D721Med (cell line): ENCODE measurements at regions not wholly inside any gene's neighbourhood (a gene's known extent, or its start where the extent isn't known, plus 50 kb on each side); places are given as distances from the start of the nearest gene placed in this dataset.

ENCODE experiments used
- DNase-seq: peaks from one replicate; pipeline ENCODE4 v3.0.0; 2011; ENCODE audit warnings: low spot score; ENCODE audit not compliant: insufficient read length
- FAIRE-seq: peaks from 2 replicates; lab custom pipeline; 2011; peaks lifted over from hg19 to GRCh38; lab: Jason Lieb, UNC
- TF ChIP-seq, protein P1 (sequence below): IDR thresholded peaks from 2 replicates; pipeline ENCODE4 v1.5.1; 2012; ENCODE audit warnings: mild to moderate bottlenecking, control low read depth; ENCODE audit not compliant: insufficient read depth; ENCODE audit errors: missing control alignments

DNA sequence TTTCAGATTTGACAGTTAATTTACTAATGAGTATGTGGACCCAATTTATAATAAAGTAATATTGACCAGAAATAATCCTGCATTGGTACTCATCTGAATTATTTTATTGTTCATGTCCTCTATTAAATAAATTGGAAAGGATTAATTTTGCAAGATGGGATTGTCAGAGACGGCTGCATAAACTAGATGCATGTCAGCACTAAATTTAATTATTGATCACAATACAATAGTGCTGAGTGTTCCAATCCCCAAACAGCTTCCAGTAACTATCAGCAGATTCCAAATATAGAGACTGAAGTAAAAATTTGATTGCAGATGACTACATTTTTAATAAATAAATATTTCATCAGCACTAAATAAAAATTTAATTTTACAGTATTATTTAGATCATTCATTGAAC, 387.2 kb downstream of the GRB14 start:
- TF ChIP-seq, protein P1, sequence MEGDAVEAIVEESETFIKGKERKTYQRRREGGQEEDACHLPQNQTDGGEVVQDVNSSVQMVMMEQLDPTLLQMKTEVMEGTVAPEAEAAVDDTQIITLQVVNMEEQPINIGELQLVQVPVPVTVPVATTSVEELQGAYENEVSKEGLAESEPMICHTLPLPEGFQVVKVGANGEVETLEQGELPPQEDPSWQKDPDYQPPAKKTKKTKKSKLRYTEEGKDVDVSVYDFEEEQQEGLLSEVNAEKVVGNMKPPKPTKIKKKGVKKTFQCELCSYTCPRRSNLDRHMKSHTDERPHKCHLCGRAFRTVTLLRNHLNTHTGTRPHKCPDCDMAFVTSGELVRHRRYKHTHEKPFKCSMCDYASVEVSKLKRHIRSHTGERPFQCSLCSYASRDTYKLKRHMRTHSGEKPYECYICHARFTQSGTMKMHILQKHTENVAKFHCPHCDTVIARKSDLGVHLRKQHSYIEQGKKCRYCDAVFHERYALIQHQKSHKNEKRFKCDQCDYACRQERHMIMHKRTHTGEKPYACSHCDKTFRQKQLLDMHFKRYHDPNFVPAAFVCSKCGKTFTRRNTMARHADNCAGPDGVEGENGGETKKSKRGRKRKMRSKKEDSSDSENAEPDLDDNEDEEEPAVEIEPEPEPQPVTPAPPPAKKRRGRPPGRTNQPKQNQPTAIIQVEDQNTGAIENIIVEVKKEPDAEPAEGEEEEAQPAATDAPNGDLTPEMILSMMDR, result no peak
- FAIRE-seq, result no peak
- no peak for DNase-seq

DNA sequence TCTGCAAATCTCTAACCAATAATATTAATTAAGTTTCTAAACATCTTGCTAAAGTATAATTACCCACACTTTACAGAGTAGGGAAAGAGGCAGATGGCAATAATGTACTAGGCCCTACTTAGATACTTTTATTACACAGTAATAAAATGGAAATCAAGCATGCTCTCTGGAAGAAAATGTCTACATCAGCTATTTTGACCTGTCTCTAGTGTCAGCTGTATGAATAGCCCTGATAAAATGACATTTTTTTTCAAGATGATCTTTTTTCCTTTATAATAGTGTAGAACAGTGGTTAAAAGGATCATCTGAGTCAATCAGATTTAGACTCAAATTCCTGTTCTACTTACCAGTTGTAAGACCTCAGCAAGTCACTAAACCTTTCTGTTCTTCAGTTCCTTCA, 397.3 kb downstream of the GRB14 start:
- FAIRE-seq, result no peak
- TF ChIP-seq, protein P1, result no peak
- no peak for DNase-seq

DNA sequence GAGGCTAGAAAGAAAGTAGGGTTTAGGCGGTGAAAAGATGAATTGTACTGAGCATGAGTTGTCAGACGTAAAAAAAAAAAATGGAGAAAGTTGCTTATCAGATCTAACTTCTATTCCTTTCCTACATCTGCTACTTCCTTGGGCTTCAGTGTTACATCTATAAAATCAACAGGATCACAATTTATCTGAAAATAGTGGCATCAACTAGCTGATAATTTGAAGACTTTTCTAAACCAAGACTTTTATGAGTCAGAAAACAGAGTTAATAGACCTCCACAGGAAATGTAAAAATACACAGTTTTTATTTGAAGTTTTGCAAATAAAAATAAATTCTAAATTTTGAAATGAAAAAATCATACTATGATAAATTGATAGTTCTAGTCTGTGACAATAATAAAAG, 399.8 kb downstream of the GRB14 start:
- DNase-seq (no peak), FAIRE-seq (no peak)
- TF ChIP-seq, protein P1, result no peak

DNA sequence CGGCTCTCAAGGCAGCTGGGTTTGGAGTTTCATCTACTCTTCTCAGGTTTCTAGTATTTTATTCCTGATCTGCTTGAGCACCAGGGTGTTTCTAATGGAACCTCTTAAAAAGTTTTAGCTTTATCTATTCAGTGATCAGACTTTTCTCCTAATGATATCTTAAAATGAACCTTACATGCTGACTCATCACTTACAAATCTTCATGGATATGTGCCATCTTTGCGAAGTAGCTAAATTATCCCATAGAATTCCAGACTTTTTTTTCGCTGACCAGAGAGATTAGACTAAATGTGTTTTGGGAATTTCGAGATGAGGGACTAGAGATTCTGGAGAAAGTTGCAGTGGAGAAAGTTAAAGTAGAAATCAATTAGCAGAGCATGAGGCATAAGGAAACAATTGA, 401.0 kb downstream of the GRB14 start:
- TF ChIP-seq, protein P1, result no peak
- DNase-seq (no peak), FAIRE-seq (no peak)

DNA sequence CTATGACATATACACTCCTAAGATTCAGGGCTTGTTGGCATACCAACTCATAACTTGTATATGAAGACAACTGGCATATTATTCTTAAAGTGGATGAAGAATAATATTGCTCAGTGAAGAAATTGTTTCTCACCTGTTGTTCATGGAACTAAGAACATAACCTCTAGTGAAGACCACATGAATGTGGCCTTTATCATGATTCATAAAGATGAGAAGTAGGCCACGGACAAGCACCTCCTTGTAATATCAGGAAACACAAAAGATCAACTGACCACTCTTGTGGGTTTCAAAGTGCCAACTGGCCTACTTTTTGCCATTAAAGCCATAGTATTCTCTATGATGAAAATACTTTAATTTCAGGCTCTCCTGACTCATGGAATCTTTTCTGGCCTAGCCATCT, 407.4 kb downstream of the GRB14 start:
- DNase-seq (no peak), FAIRE-seq (no peak)
- TF ChIP-seq, protein P1, result no peak

DNA sequence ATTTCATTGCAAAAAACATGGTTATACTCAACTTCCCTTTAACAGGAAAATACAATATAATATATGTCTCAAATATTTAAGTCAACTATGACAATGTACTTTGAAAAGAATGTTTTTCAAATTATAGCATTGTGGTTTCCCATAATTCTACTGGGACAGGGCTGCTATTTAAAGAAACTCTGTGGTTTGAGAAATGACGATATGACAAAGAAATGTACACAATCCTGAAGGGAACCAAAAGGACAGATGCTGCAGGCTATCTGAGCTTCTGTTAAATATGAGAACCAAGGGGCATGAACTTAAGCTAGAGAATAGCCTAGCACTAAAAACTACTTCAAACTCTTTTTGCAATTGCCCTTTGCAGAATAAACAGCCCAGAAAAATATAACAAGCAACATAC, 415.9 kb downstream of the GRB14 start:
- TF ChIP-seq, protein P1, result no peak
- no peak for DNase-seq
- no peak for FAIRE-seq

DNA sequence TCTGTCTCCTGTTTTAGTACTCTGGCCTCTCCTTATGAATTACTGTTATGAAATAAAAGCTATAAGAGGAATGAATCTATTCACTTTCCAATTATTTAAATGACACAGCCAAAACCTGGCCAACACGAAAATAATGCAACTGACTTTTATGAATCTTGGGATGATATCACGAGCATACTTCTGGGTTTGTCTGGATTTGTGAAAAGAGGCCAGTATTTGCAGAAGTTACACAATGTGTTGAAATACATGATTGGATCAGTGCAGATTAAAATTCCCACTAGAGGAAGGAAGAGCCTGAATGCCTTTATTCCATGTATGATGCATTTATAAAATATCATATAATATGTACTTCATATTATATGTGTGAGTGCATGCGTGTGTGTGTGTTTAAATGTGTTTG, 418.2 kb downstream of the GRB14 start:
- TF ChIP-seq, protein P1, result no peak
- no peak for DNase-seq

More for the DNA sequence above, 418.2 kb downstream of the GRB14 start:
- peak; percentile 11 for FAIRE-seq
